ENCODE measurements at regions not wholly inside any gene's neighbourhood (a gene's known extent, or its start where the extent isn't known, plus 50 kb on each side); places are given as distances from the start of the nearest gene placed in this dataset.
"Not testable (repeated sequence)": the region's sequence is repeated elsewhere in the genome, so short reads cannot be mapped to it uniquely, and the experiment has no call there.

GRCh38 chr10:93127642-93128215, 54.0 kb downstream of the CYP26A1 start:
- CTCF ChIA-PET, POLR2A ChIA-PET: not testable (repeated sequence)

GRCh38 chr10:93131986-93132385, 58.3 kb downstream of the CYP26A1 start:
- ChIA-PET POLR2A (no interaction called here), CTCF (no interaction called here)

- ChIA-PET POLR2A (no interaction called here), CTCF (interaction anchor here (1.0 kb wide), 1 partner anchor 12 kb away, joined by 3 read pairs; no protein-coding TSS in a partner anchor)
Measured at GRCh38 chr10:93138113-93138870, 64.6 kb downstream of the CYP26A1 start.

- ChIA-PET POLR2A (no interaction called here), CTCF (no interaction called here)
Measured at GRCh38 chr10:93139059-93139655, 65.5 kb downstream of the CYP26A1 start.

GRCh38 chr10:93142534-93142933, 68.8 kb downstream of the CYP26A1 start:
- ChIA-PET CTCF (interaction anchor here (0.8 kb wide), 1 partner anchor 143 kb away, joined by 3 read pairs; no protein-coding TSS in a partner anchor), POLR2A (no interaction called here)

GRCh38 chr10:93143281-93143680, 69.6 kb downstream of the CYP26A1 start:
- CTCF ChIA-PET = no interaction called here
- POLR2A ChIA-PET = no interaction called here

GRCh38 chr10:93146336-93146735, 72.6 kb downstream of the CYP26A1 start:
- CTCF ChIA-PET = no interaction called here
- POLR2A ChIA-PET = no interaction called here

- POLR2A ChIA-PET = no interaction called here
- CTCF ChIA-PET = no interaction called here
Measured at GRCh38 chr10:93147281-93147680, 73.6 kb downstream of the CYP26A1 start.

GRCh38 chr10:93148476-93148875, 74.8 kb downstream of the CYP26A1 start:
- CTCF ChIA-PET = no interaction called here
- POLR2A ChIA-PET = no interaction called here

GRCh38 chr10:93149761-93150160, 76.1 kb downstream of the CYP26A1 start:
- POLR2A ChIA-PET = no interaction called here
- CTCF ChIA-PET = interaction anchor here (0.7 kb wide), 1 partner anchor 793 kb away, joined by 3 read pairs; no protein-coding TSS in a partner anchor

- POLR2A ChIA-PET = no interaction called here
- CTCF ChIA-PET = no interaction called here
Measured at GRCh38 chr10:93150289-93150688, 76.6 kb downstream of the CYP26A1 start.

- POLR2A ChIA-PET = no interaction called here
Measured at GRCh38 chr10:93150990-93151547, 77.4 kb downstream of the CYP26A1 start.

GRCh38 chr10:93152136-93152535, 78.4 kb downstream of the CYP26A1 start:
- CTCF ChIA-PET = no interaction called here
- POLR2A ChIA-PET = no interaction called here

More at GRCh38 chr10:93150990-93151547, 77.4 kb downstream of the CYP26A1 start:
- CTCF ChIA-PET = no interaction called here

GRCh38 chr10:93154531-93154930, 80.8 kb downstream of the CYP26A1 start:
- CTCF ChIA-PET = no interaction called here

GRCh38 chr10:93160140-93160539, 86.4 kb downstream of the CYP26A1 start:
- ChIA-PET POLR2A (no interaction called here), CTCF (no interaction called here)

More at GRCh38 chr10:93154531-93154930, 80.8 kb downstream of the CYP26A1 start:
- POLR2A ChIA-PET = no interaction called here

- ChIA-PET CTCF (no interaction called here), POLR2A (no interaction called here)
Measured at GRCh38 chr10:93160829-93161228, 87.1 kb downstream of the CYP26A1 start.

GRCh38 chr10:93165367-93165766, 91.7 kb downstream of the CYP26A1 start:
- POLR2A ChIA-PET = no interaction called here
- CTCF ChIA-PET = no interaction called here

- CTCF ChIA-PET = no interaction called here
Measured at GRCh38 chr10:93166134-93166533, 92.4 kb downstream of the CYP26A1 start.

GRCh38 chr10:93171837-93172236, 98.1 kb downstream of the CYP26A1 start:
- ChIA-PET CTCF (no interaction called here), POLR2A (no interaction called here)

More at GRCh38 chr10:93166134-93166533, 92.4 kb downstream of the CYP26A1 start:
- POLR2A ChIA-PET = no interaction called here

- CTCF ChIA-PET = no interaction called here
Measured at GRCh38 chr10:93173967-93174845, 100.5 kb downstream of the CYP26A1 start.

More at GRCh38 chr10:93173967-93174845, 100.5 kb downstream of the CYP26A1 start:
- POLR2A ChIA-PET = no interaction called here
